ENCODE measurements at regions not wholly inside any gene's neighbourhood (a gene's known extent, or its start where the extent isn't known, plus 50 kb on each side); places are given as distances from the start of the nearest gene placed in this dataset.
"Not testable (repeated sequence)": the region's sequence is repeated elsewhere in the genome, so short reads cannot be mapped to it uniquely, and the experiment has no call there.

DNA sequence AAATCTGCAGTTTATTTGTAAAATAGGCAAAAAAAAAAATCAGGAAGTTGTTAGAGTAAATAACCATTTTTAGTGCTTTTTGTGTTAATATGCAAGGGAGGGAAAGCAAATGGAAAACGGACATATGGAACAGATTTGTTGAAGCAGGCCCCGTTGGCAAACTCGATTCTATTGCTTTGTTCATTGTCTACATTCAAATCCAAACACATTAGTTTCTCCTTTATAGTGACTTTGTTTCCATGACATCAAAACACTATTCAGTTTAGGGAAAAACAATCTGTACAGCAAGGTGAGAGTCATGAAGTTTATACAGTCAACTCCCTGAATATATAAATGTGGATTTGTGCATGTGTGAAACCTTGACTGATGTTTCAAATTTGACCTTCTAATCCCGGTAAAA, 142.2 kb downstream of the FAM47A start:
- no peak for DNase-seq (ENCODE audit: low spot score)

DNA sequence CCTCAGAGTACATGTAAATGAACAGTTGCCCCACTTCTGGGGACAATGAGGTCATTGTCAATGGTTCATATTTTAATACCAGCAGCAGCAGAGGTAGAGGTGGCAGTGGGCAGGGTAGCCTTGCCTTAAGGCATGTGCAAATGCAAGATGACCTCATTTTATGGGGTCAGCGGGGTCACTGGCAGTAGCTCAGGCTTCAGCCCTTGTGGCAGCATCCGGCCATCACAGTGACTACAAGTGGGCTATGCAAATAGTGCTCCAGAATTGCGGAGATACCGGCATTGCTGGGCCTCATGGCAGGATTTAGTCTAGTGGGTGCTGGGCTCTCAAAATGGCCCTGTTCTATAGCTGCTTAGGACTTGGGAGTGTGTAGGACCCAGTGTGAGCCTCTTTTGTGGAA, 144.7 kb downstream of the FAM47A start:
- no peak for DNase-seq (ENCODE audit: low spot score)

DNA sequence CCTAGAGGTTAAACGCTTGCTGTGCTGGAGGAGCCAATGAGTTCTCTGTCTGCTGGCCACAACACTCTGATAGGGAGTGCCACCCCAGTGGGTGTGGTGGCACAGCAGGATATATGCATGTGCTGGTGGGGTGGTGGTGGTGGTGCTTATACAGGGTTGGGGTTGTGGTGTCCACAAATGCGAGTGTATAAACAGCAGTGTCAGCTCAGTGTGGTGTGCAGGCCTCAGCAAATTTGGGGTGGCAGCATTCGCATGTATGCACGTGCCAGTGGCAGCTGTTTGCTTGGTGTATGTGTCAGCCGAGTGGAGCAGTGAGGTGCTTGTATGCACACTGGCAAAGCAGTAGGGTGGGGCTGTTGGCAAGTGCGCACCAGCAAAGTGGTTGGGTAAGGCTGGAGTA, 157.4 kb downstream of the FAM47A start:
- no peak for DNase-seq (ENCODE audit: low spot score)

DNA sequence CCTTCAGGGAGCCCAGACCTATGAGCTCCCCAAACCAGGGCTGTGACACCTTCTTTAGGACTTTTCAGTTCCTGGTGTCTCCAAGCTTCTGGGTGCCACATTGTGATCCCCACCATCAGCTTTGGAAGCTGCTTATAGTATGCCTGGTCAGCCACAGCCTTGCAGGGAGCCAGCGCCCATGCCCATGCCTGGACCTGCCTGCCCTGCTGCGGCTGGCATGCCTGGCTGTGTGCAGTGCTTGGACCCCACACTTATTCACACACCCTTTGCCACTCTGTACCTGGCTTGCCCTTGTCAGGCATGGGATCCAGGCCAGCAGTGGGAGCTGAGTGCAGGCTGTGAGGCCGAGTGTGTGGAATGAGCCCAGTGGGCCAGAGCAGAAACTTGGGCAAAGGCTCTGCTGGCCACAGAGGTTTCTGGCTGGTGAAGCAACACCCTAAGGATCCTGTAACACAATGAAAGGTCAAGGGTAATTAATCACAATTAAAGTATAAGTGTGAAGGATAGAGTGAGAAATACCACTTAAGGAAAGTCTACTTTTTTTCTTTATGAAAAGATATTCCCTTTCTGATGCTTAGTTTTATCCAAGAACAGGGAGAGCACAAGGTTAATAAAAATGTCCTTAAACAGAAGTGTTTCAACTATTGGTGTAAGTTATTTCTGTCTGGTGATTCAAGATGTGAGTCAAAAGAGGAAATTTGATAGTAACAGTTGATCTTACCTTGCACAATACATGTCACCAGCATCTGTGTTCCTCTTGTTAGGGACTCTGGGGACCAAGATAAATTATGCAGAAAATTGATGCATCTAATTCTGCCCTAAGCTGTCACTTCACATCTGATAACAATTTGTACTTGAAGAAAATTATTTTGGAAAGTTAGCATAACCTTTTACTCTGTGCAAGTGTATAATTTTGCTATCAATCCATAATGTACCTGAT, 161.8 kb downstream of the FAM47A start:
- no peak for DNase-seq (ENCODE audit: low spot score)

DNA sequence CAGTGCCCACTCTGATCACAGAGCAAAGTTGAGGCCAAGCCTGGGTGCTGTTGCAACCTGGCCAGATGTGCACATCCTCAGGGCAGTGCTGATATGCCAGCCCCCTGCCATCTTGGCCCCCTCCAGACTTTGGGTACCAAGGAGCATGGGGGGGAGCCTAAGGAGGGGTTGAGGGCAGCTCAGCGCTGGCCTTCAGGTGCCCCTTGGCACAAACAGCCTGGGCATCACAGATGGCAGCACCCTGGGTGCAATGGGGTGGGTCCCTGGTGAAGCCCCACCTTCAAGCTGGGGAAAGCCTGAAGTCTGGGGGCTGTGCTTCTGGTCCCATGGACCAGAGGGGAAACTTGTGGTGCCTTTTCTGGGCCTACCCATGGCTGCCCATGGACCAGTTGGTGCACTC, 163.0 kb downstream of the FAM47A start:
- DNase-seq (ENCODE audit: low spot score), result no peak

DNA sequence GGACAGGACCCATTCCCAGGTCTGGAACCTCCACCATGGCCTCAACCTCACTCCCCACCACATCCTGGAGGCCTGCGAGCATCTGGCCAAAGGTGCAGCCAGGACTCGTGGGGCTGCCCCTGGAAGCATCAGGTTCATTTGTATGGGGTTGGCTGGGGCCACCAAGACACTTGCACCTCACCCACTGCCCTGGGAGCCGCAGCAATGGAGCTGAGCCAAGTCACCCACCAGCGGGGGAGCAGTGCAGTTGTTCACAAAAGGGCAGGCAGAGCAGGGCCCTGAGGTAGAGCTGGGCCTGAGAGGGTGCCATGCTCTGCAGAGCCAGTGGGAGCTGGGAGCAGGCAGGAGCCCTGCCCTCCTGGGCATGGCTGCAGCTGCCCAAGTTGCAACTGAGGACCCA, 163.5 kb downstream of the FAM47A start:
- no peak for DNase-seq (ENCODE audit: low spot score)

DNA sequence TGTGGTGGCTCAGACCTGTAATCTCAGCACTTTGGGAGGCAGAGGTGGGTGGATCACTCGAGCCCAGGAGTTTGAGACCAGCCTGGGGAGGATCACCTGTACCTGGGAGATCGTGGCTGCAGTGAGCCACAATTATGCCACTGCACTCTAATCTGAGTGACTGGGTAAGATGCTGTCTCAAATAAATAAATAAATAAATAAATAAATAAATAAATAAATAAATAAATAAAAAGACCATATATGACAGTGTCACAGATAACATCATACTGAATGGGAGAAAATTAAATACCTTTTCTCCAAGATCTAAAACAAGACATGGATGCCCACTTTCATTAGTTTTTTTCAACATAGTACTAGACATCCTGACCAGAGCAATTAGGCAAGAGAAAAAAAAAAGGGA, 182.8 kb downstream of the FAM47A start:
- DNase-seq (ENCODE audit: low spot score), result no peak

DNA sequence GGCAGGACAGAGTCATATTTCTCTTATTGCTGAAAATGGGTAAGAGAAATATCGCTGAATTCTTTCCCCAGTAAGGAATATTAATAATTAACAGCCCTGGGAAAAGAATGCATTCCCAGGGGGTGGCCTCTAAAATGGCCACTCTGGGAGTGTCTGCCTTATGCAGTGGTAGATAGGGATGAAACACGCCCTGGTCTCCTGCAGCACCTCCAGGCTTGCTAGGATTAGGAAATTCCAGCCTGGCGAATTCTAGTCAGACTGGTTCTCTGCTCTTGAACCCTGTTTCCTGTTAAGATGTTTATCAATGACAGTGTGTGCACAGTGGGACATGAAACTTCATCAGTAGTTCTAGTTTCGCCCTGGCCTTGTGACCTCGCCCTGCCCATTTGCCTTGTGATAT, 205.9 kb downstream of the FAM47A start:
- not testable (repeated sequence) for DNase-seq (ENCODE audit: low spot score)

DNA sequence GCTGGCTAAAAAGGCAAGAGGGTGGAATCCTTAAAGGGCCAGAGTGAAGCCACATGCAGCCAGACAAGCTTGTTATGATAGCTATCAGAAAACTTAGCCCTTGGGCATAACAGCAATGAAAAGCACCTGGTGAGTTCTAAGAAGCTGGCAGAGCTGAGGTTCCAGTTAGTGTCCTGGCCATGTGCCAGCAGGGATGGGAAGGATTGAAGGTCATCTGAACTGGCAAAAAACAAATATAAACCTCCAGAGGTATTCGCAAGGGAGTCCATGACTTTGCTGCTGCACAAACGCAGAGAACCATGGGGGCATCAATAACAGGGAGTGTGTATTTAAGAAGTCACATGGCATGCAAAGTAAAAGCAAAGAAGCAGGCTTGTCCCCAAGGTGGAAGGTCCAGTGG, 208.9 kb downstream of the FAM47A start:
- no peak for DNase-seq (ENCODE audit: low spot score)

DNA sequence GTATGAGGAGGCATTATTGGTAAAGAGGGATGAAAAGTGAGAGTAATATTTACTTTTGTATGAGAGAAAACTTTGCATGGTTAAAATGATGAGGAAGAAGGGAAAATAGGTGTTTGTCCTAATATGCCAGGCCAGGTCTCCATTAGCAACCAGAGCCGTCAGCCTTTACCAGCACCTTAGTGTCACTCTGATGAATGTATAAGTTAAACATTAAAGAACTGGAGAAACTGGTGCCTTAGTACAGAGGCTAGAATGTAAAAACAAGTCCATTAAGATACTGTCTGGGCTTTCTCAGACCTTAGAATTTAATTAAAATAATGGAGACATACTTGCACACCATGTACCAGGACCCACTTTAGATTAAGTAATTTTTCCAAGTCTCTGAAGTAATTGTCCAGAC, 222.3 kb downstream of the FAM47A start:
- DNase-seq (ENCODE audit: low spot score), result no peak

DNA sequence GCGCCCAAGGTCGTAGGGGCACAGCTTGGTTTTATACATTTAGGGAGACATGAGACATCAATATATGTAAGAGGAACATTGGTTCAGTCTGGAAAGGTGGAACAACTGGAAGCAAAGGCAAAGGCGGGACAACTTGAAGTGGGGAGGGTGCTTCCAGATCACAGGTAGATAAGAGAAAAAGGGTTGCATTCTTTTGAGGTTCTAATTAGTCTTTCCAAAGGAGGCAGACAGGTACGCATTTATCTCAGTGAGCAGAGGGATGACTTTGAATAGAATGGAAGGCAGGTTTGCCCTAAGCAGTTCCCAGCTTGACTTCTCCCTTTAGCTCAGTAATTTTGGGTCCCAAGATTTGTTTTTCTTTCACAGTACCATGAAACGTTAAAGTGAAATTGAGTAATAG, 223.2 kb downstream of the FAM47A start:
- no peak for DNase-seq (ENCODE audit: low spot score)

DNA sequence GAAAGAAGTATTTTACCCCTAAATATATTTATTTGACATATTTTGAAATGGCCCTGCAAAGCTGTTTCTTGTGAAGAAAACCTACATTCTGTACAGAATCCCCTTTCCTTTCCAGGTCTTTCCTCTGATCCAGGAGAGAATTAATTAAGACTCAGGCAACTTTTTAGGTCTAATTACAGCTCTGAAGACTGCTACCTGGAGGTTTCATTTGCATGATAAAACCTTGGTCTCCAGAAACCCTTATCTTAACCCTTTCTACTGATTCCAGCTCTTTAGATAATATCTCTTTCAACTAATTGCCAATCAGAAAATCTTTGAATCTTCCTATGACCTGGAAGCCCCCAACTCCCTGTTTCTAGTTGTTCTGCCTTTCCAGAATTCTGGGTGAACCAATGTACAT, 224.0 kb downstream of the FAM47A start:
- no peak for DNase-seq (ENCODE audit: low spot score)

DNA sequence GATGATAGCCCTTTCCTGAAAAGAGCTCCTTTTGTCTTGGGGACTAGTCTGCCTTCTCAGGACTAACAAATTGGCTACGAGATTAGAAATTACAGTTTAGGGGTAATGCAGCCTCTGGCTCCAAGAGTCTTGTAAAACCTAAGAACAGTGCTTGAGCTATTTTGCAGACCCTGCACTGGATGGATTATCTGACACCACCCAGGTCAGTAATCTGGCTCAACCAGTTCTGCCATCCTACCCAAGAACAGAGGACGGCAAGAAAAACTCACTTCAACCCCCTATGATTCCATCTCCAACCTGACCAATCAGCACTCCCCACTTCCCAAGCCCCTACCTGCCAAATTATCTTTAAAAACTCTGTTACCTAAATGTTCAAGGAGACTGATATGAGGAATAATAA, 225.1 kb downstream of the FAM47A start:
- no peak for DNase-seq (ENCODE audit: low spot score)

DNA sequence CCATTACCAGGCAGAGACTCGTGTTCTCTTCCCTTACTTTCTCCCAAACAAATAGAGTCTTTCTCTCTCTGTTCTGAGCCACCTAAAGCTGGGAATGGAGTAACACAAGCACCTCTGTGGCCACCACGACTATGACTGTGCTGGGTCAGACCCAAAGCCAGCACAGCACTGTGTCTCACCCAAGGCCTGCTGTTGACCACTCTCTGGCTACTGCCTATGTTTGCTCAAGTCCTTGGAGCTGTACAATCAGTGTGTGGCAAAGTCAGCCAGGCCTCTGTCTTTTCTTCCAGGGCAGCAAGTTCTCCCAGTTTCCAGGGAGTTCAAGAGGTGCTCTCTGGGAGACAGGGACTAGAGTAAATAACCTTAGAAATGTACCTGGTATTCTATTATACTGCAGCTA, 239.4 kb downstream of the FAM47A start:
- DNase-seq (ENCODE audit: low spot score), result no peak

DNA sequence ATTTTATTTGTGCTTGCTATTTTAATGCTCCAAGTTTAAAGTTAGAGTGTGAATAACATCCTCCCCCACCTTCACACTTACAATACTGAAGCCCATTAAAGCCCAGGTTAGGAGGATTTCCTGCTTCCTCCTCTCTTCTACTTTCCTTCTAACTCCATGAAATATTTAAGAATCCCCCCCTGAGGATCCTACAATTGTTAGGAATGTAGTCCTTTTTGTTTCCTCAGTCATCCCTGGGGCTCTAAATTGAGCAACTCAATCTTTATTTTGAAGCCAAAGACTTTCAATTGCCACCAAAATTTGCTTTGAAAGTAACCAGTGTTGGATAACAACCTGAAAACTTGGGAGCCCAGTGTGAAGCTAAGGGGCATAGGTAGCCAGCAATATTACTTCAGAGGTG, 276.9 kb downstream of the FAM47A start:
- no peak for DNase-seq (ENCODE audit: low spot score)

DNA sequence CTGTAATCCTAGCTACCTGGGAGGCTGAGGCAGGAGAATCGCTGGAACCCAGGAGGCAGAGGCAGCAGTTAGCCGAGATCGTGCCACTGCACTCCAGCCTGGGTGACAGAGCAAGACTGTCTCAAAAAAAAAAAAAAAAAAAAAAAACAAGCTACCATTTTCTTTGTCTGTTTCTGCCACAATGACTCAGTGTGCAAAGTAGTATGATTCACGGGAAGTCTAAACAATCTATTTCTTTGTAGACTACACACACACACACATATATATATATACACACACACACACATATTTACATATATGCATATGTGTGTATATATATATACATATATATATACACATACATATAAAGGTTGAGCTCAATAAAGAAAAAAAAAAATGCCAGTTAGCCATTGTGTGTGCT, 280.0 kb downstream of the FAM47A start:
- peak; percentile 3 for DNase-seq (ENCODE audit: low spot score)

DNA sequence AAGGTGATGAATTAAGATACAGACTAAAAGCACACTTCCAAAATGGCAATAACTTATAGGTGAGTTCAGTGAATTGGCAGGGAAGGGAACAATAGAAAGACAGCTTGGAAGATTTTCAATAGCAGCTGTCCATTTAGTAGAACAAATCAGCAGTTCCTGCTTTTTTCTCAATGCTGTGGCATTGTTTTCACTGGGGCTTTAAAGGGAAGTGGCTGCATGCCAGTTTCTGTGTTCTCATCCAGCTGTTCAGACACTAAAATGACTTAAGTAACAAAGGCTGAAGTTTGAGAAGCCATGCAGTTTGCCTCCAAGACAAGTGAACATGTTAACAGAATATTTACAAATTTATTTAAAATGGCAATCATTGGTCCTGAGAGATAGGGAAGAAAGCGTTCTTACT, 291.9 kb downstream of the FAM47A start:
- no peak for DNase-seq (ENCODE audit: low spot score)

DNA sequence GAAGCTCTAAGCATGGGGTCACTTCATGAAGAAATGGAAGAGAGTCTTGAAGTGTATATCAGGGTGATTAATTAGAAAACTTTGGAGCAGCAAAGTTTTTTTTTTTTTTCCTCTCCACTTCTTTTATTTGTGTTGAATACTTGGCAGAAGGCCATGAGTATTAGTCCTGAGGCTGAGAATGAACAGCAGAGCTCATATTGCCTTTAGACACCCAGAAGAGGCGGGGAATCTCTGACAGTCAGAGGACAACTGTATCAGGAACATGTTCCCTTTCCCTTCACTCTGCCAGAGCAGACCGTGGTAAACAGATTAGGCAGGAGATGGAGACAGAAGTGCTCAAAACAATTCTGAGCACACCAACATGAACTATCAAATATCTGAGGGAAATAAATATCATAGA, 300.9 kb downstream of the FAM47A start:
- no peak for DNase-seq (ENCODE audit: low spot score)

DNA sequence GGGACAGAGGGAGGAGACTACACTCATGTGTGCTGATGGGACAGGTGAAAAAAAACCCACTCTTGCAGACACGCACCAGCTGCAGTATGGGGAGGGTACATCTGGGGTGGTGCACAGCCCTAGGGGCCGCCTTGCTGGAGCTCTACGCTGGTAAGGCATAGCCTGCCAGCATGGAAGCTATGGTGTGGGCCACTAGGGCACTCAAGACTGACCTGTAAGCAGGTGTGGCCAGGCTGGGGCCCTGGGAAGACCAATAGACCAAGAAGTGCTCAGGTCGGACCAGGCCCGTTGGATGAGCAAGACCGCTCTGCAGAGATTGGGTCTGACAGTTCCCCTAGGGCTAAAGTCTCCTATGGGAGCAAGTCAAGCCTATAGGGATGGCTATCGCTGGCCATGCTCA, 314.8 kb downstream of the FAM47A start:
- DNase-seq (ENCODE audit: low spot score), result no peak

DNA sequence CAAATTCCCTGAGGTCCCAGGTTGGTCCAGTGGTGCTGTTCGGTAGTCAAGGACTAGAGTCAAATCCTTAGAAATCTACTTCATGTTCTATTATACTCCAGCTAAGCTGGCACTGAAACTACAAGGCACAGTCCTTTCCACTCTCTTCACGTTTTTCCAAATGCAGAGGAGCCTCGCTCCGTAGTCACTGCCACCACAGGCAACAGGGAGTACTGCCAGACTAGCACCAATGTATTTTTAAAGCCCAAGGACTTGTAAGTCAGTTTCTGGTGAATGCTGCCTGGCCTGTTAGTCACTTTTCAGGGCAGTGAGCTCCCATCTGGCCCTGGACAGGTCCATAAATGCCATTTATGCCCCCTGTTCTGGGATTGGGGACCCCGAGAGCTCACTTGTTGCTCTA, 323.5 kb downstream of the FAM47A start:
- DNase-seq (ENCODE audit: low spot score), result no peak

DNA sequence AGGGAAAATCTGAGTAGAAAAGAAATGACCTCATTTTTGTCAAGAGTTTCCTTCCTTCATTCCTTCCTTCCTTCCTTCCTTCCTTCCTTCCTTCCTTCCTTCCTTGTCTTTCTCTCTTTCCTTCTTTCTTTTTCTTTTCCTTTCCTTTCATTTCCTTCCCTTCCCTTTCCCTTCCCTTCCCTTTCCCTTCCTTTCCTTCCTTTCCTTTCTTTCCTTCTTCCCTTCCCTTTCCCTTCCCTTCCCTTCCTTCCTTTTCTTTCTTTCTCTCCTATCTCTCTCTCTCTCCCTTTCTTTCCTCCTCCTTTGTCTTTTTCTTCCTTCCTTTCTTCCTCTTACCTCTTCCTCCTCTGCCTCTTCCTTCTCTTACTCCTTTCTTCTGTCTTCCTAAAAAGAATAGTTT, 347.6 kb downstream of the FAM47A start:
- no peak for DNase-seq (ENCODE audit: low spot score)

DNA sequence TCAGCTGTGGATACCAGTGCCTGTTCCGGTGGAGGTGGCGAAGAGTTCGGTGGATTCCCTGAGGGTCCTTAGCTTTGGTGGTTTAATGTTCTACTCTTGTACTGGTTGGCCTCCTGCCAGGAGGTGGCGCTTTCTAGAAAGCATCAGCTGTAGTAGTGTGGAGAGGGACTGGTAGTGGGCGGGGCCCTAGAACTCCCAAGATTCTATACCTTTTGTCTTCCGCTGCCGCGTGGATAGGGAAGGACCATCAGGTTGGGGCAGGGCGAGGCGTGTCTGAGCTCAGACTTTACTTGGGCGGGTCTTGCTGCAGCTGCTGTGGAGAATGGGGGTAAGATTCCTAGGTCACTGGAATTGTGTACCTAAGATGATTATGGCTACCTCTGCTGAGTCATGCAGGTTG, 390.3 kb downstream of the FAM47A start:
- DNase-seq (ENCODE audit: low spot score), result no peak

DNA sequence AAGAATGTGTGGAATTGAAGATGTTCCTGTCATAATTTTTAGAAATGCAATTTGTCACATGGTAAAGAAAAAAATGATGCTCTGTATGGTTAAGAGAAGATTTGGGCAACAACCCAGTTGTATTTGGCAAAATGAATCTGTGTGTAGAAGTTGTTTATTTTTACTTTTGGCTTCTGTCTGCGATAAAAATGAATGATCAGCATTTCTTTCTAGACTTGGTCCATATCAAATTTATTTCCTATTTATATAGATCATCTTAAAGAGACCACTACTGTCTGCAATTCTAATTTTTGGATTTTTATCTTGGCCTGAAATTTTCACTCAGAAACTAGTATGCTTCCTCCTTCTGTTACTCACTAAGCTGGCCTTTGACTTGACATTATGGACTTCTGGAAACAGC, 396.9 kb downstream of the FAM47A start:
- no peak for DNase-seq (ENCODE audit: low spot score)
